GM18511 (cell line): ENCODE measurements at regions not wholly inside any gene's neighbourhood (a gene's known extent, or its start where the extent isn't known, plus 50 kb on each side); places are given as distances from the start of the nearest gene placed in this dataset.
"Not testable (repeated sequence)": the region's sequence is repeated elsewhere in the genome, so short reads cannot be mapped to it uniquely, and the experiment has no call there.

ENCODE experiments used
- ATAC-seq: cut with Tn5 transposase; IDR thresholded peaks from one replicate; pipeline ENCODE4 v1.9.1; 2021; ENCODE audit warnings: mild to moderate bottlenecking, moderate library complexity; ENCODE audit not compliant: unreplicated experiment

DNA sequence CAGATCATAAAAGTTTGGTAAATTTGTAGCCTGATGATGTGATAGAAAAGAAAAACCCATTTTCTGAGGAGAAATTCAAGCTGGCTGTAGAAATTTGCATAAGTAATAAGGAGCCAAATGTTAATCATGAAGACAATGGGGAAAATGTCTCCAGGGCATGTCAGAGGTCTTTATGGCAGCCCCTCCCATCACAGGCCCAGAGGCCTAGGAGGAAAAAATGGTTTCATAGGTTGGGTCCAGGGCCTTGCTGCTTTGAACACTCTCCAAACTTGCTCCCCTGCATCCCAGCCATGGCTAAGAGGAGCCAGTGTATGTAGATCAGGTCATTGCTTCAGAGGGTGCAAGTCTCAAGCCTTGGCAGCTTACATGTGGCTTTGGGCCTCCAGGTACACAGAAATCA lies 903.9 kb upstream of the ADAMTS5 start:
- ATAC-seq, result not testable (repeated sequence)

DNA sequence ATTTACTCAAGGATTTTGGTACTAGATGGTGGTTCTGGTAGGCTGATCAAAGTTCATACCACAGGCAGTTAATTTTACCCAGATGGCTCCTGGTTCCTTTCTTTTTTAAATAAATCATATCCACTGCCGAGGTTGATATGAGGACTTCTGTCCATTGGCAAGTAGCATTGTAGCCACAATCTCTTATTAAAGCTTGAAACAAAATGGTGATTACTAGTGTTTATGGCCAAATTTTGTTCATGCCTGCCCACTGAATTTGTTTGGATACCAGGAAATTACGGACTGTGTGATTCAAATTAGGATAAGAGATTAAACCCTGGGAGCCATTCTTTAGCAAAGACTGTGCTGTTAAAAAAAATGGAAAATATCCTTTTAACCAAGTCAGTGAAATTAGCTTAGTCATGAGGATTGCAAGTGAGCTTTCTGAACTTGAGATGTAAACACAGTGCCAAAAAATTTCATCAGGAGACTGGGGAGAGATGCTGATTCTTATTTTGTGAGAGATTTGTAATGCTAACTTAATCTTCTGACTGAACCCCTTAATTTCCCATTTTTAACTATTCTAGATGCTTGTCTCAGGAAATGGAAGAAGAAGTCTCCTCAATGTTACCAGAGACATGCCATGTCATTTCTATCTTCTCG lies 893.5 kb upstream of the ADAMTS5 start:
- ATAC-seq, result not testable (repeated sequence)

DNA sequence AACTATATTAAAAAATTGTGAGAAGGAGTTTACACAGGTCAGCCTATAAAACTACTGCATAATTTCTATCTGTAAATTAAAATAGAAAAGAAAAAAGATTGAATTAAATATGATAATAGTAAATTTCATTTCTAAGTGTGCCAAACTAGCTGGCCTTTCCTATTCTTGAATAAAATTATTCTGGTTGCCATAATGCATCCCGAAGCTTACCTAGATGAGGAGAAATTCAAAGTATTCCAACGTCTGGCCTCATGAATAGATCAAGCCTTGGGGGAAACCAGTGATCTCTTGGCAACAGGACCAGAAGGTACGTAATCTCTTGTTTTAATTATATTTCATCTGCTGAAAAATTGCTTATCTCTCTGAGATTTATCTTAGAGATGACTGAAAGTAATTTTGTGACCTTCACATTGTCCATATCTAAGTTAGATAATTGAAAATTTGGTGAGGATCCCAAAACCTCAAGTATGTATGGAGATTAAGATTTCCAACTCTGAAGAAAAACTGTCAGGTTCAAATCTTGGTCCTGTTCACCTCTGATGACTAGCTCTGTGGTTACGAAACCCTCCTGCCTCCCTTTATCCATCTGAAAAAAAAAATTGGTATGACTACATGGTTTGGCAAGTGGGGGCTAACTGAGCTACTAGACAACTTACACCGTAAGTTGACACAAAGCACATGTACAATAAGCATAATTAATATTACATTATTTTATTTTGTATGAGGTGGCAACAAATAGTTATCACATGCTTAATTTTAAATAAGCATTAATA lies 891.4 kb upstream of the ADAMTS5 start:
- ATAC-seq, result not testable (repeated sequence)

DNA sequence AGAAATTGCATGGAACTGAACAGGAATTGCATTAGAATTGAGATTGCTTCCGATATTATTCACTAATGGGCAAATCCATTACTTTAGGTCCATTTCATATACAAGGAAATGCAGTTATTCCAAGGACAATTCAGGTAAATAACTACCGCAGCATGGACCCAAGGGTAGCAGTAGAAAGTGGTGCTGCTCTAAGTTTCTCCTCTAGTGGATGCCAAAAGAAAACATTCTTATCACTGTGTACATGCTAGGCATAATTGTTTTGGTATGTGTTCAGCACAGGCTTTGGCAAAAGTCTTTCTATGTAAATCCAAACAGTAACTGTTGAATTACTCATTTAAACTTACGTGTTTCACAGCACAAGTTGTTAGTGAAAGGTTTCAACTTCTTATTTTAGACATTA lies 890.1 kb upstream of the ADAMTS5 start:
- ATAC-seq, result not testable (repeated sequence)

DNA sequence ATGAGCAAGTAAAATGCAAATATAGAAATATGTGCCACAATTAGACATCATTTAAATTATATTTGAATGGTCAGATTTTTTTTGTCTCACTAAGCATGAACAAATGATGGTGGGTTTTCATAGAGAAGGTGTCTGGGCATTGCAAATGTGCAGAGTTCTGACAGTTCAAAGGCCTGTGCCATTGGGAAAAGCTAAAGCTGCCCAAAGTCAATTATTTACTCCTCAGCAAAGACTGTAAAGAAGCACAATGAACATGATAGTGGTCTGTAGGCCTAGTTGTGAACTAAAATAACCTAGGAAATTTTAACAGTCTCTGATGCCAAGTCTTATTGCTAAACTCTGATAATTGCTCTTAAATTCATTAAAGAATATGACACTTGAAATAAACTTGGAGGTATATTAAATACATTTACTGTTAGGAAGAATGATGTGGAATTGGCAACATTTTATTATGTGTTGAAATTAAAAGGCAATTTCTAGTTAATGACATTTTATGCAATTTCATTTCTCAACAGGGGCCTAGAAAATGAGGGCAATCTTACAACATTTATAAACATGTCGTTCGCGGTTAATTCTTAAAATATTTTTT lies 874.3 kb upstream of the ADAMTS5 start:
- ATAC-seq, result no peak

GRCh38 chr21:27840262-27840661 lies 873.4 kb upstream of the ADAMTS5 start:
- no peak for ATAC-seq

DNA sequence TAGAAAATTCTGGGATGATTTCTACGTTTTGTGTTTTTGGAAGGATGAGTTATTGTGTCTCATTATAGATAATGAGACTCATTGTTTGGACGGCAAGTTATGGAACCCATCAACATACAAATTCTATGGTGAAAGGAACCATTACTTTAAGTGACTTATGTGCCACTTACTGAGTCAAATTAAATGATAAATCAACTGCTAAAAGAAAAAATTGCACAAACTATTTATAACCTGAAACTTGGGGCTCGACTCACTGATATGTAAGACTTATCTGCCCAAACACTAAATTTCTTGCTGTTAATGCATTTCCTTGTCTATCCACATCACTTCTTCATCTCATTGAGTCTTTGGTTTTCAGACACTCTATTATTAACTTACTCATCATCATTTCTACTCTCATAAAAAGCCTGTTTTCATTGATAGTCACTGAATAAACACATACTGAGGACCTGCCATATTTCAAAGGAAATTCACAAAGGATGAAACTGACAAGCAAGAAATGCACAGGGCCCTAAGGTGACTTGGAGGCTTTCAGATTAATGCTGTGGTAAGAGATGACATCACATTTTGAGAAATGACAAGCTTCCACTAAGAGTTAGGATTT lies 872.7 kb upstream of the ADAMTS5 start:
- ATAC-seq, result no peak

DNA sequence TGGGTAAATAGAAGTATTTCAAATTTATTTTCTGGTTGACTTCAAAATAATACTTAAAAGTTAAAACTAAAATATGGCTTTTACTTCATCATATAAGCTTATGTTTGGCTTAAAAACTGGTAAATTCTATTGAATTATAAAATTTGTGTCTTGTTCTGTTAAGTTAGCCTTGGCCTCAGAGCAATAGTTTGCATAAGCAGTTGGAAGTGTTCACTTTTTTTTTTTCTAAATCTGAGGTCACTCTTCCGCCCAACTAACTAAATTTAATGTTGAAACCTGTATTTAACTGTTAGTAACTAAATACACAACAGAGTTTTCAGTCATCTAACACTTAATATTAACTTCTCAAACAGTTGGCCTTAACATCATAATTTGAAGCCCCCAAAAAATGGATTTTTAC lies 871.7 kb upstream of the ADAMTS5 start:
- ATAC-seq, result no peak

DNA sequence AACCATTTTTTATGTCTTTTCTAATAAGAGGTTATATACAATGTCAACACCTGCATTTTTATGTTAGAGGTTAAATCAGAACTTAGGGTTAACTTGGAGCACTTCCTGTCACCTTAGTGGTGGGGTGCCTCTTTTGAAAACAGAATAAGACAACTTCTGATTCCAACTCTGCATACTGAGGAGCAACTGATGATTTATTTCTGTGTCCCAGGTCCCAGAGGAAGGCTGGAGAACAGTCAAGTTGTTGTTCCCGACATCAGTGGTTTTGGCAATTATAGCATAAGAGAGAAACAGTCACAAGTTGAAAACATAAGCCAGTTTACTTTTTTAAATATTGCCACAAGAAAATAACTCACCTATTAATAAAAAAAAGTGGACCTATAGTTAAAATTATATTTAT lies 871.0 kb upstream of the ADAMTS5 start:
- ATAC-seq, result no peak

GRCh38 chr21:27833298-27833697 lies 866.4 kb upstream of the ADAMTS5 start:
- no peak for ATAC-seq

- ATAC-seq, result no peak
Measured at GRCh38 chr21:27831816-27832569, 865.1 kb upstream of the ADAMTS5 start.

- no peak for ATAC-seq
Measured at GRCh38 chr21:27831177-27831576, 864.3 kb upstream of the ADAMTS5 start.

DNA sequence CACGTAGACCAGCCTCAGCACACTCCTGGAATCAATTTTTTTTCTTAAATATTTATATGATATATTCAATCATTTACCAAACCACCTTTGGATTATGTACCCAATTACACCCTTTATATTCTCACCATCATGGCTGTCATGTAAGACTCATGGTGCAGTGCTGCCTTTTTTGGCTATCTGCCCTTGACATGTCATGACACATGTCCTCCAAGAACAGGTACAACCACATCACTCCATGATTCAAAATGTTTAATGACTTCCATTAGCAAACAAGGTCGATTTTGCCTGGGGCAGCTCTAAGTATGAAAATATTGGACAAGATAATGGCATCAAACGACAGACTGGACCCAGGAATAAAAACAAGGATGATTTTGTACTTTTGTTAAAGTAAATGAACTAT lies 861.1 kb upstream of the ADAMTS5 start:
- no peak for ATAC-seq

- no peak for ATAC-seq
Measured at GRCh38 chr21:27825035-27825434, 858.1 kb upstream of the ADAMTS5 start.

GRCh38 chr21:27823652-27824201 lies 856.8 kb upstream of the ADAMTS5 start:
- no peak for ATAC-seq

DNA sequence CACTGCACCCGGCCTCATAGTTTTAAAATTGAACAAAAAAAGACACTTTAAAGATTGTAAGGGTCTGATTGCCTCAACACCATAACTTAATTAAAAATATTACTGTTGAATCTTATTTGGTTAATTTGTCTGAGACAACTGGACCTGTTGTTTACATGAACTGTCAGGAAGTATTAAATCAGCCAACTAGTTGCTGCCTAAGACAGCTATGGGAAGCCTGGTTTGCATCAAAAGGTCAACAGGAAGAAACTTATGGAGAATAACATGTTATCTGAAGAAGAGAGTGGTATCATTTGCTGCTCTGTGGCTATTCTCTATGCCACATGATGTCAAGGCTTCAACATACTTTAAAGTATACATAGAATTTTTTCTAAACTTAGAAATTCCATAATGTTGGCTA lies 853.5 kb upstream of the ADAMTS5 start:
- no peak for ATAC-seq

GRCh38 chr21:27819299-27819698 lies 852.4 kb upstream of the ADAMTS5 start:
- ATAC-seq, result no peak

DNA sequence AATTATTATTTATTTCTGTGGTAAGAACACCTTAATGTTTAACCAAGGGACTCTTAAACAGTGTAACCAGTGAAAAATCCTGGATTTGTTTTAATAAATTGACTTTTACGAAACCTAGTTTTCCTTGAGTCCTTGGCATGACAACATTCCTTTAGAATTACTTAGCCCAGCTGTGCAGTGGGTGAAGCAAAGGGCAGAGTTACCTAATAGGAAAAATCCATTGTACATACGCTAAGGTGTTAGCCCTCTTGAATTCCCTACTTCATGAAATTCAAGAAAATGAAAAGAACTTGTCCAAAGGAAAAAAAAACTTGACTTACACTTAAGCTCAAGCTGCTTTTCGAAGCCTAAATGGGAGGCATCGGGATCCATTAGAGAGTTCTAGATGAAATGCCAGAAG lies 852.0 kb upstream of the ADAMTS5 start:
- ATAC-seq, result no peak

GRCh38 chr21:27817902-27818623 lies 851.2 kb upstream of the ADAMTS5 start:
- ATAC-seq, result no peak

DNA sequence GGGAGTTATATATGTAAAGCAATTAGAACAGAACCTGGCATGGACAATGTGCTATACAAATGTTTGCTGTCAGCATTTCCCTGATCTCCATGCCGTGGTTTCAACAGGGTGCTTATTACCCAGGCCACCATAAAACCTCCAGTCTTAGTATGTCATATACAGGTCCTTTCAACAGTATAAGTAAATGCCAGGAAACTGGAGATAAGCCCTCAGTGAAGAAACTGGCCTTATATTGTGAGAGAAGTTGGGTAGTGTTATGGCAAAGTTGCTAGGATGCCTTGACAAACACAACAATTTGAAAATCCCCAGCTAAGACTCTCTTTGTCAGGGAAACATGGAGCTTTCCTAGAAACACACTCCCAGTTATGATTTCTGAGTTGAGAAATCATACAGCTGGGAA lies 850.2 kb upstream of the ADAMTS5 start:
- ATAC-seq, result no peak
